Stomach (tissue), 8 donors: ENCODE measurements at regions not wholly inside any gene's neighbourhood (a gene's known extent, or its start where the extent isn't known, plus 50 kb on each side); places are given as distances from the start of the nearest gene placed in this dataset.

Experiments
- DNase-seq, 2 donors: peaks; one replicate each; pipeline versions ENCODE4 v3.0.0 to v3.0.0-alpha.2; 2013 to 2019
- H3K27ac ChIP-seq, 5 donors: fragments of 200-600 bp in 4 of 5; sonication (generic) in 4 of 5; one replicate each; pipeline ENCODE4 v1.5.1; 2013 to 2019; ENCODE audit warnings: mild to moderate bottlenecking in 1 of 5, moderate library complexity in 1 of 5
- H3K27me3 ChIP-seq, 3 donors: fragments of 200-600 bp; sonication (generic); one replicate each; pipeline ENCODE4 v1.5.1; 2017 to 2019; ENCODE audit warnings: mixed run types in 1 of 3
- H3K36me3 ChIP-seq, 4 donors: fragments of 200-600 bp; sonication (generic); 1 replicate in 3 of 4; 2 replicates in 1 of 4; pipeline ENCODE4 v1.5.1; 2016 to 2019
- H3K4me1 ChIP-seq, 4 donors: fragments of 200-600 bp; sonication (generic); one replicate each; pipeline ENCODE4 v1.5.1; 2016 to 2019
- H3K4me3 ChIP-seq, 4 donors: fragments of 200-600 bp; sonication (generic) in 3 of 4; one replicate each; pipeline ENCODE4 v1.5.1; 2016 to 2019; ENCODE audit warnings: mild to moderate bottlenecking in 1 of 4
- H3K9me3 ChIP-seq, 4 donors: fragments of 200-600 bp; sonication (generic); one replicate each; pipeline ENCODE4 v1.5.1; 2016 to 2019
- EP300 ChIP-seq: sonication (generic); formaldehyde crosslinking; IDR thresholded peaks from one replicate; pipeline ENCODE4 v1.6.1; 2017; ENCODE audit warnings: antibody characterized with exemption
- POLR2A ChIP-seq, 4 donors: fragments of 450-650 bp; IDR thresholded peaks; one replicate each; pipeline ENCODE4 v1.6.1; 2016; ENCODE audit warnings: antibody characterized with exemption in 4 of 4, control low read depth in 2 of 4, mild to moderate bottlenecking in 1 of 4, moderate library complexity in 1 of 4
- POLR2AphosphoS5 ChIP-seq, 3 donors: sonication (generic); formaldehyde crosslinking; IDR thresholded peaks; one replicate each; pipeline ENCODE4 v1.6.1; 2016; ENCODE audit warnings: antibody characterized with exemption in 3 of 3
- WGBS, 5 donors: extraction: QIAGEN DNeasy Blood & Tissue Kit in 3 of 5; methylation state at CpG; one replicate each; pipeline versions ENCODE4 v1.1.5 to v1.1.7; 2013 to 2018; 5-methylcytosine and 5-hydroxymethylcytosine counted together
- intact Hi-C: fragments of 100-400 bp; cut with DNase I; formaldehyde crosslinking; loops from one replicate; pipeline ENCODE4 v1.15.1; 2023; ENCODE audit warnings: low total_unique reads
- TF ChIP-seq, protein P1 (sequence below), 7 experiments: fragments of 450-650 bp in 4 of 7; fragments of 200-600 bp in 3 of 7; sonication (generic) in 3 of 7; IDR thresholded peaks; one replicate each; pipeline ENCODE4 v1.5.1; 2016 to 2019; ENCODE audit warnings: antibody characterized with exemption in 7 of 7, control low read depth in 2 of 7, mild to moderate bottlenecking in 1 of 7
- donor health status: healthy with polysubstance abuse.
- donor health status: Bipolar disorder and iron deficiency.
- donor health status: healthy.

DNA sequence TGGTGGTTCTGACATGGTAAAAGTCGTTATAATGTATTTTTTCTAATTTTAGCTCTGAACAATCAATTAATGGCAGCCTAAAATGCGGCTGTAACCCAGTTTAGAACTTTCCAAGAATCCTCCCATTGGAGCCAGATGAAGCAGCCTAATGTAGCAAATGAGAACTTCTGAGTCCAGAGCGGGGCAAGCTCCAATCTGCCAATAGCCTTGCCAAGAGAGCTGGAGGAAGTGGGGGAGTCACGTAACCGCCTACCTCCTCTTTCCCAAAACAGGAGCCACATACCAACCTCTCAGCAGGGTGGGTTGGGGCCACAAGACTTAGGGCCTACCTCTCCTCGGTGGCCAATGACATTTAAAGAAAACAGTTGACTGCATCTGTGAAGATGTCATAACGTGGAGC, 230.6 kb downstream of the SOD2 start:
- DNase-seq, result no peak
- Histone ChIP-seq H3K4me1 (no peaks in the 10 kb centered on the region), H3K36me3 (no peaks in the 10 kb centered on the region), H3K27me3 (no peaks in the 10 kb centered on the region), H3K27ac (no peak overlapping the region), H3K4me3 (no peak overlapping the region), H3K9me3 (no peaks in the 10 kb centered on the region)
- WGBS, 5 donors, result 78 to 91% (median 81%) methylated on average over 7 of the region's 7 CpGs
- no peak for TF ChIP-seq POLR2AphosphoS5 (IDR thresholded peaks at IDR 0.05)
- TF ChIP-seq, protein P1, sequence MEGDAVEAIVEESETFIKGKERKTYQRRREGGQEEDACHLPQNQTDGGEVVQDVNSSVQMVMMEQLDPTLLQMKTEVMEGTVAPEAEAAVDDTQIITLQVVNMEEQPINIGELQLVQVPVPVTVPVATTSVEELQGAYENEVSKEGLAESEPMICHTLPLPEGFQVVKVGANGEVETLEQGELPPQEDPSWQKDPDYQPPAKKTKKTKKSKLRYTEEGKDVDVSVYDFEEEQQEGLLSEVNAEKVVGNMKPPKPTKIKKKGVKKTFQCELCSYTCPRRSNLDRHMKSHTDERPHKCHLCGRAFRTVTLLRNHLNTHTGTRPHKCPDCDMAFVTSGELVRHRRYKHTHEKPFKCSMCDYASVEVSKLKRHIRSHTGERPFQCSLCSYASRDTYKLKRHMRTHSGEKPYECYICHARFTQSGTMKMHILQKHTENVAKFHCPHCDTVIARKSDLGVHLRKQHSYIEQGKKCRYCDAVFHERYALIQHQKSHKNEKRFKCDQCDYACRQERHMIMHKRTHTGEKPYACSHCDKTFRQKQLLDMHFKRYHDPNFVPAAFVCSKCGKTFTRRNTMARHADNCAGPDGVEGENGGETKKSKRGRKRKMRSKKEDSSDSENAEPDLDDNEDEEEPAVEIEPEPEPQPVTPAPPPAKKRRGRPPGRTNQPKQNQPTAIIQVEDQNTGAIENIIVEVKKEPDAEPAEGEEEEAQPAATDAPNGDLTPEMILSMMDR (IDR thresholded peaks at IDR 0.05), result no peak
- intact Hi-C loops, result no loop called here

GRCh38 chr6:159461998-159462397, 231.0 kb downstream of the SOD2 start:
- no peaks in the 10 kb centered on the region for H3K4me1 ChIP-seq
- TF ChIP-seq POLR2AphosphoS5 (IDR thresholded peaks at IDR 0.05) (no peak), EP300 (no peak)
- no peak overlapping the region for H3K27ac ChIP-seq
- intact Hi-C loops, result no loop called here
- DNase-seq, result no peak
- no peaks in the 10 kb centered on the region for H3K9me3 ChIP-seq
- no peaks in the 10 kb centered on the region for H3K36me3 ChIP-seq
- H3K27me3 ChIP-seq, result no peaks in the 10 kb centered on the region
- whole genome bisulfite sequencing, 5 donors, result 64 to 96% (median 78%) methylated on average over 1 of the region's 1 CpG
- H3K4me3 ChIP-seq, result no peak overlapping the region

DNA sequence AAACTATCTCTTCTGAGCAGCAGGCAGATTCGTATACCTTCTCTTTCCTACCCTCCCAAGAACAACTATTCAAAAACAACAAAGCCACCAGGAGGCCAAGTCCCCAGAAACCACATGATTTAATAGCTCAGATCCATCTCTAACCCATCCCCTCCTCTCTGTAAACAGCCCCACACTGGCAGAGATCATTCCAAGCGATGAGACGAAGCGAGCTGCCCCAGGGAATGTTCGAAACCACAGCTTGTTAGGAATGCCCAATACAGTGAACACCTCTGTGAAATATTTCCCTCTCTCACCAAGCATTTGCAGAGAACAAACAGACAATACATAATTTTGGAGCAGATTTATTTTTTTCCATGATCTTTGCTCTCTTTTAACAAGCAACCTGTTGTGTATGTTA, 231.8 kb downstream of the SOD2 start:
- Histone ChIP-seq H3K36me3 (no peaks in the 10 kb centered on the region), H3K27ac (no peak overlapping the region), H3K4me1 (no peaks in the 10 kb centered on the region), H3K4me3 (no peak overlapping the region), H3K27me3 (no peaks in the 10 kb centered on the region), H3K9me3 (no peaks in the 10 kb centered on the region)
- TF ChIP-seq, protein P1 (IDR thresholded peaks at IDR 0.05), result no peak
- TF ChIP-seq EP300 (no peak), POLR2AphosphoS5 (IDR thresholded peaks at IDR 0.05) (no peak), POLR2A (IDR thresholded peaks at IDR 0.05) (no peak)
- intact Hi-C loops, result no loop called here
- no peak for DNase-seq
- 68 to 80% (median 72%) methylated on average over 5 of the region's 5 CpGs for WGBS, 5 donors

DNA sequence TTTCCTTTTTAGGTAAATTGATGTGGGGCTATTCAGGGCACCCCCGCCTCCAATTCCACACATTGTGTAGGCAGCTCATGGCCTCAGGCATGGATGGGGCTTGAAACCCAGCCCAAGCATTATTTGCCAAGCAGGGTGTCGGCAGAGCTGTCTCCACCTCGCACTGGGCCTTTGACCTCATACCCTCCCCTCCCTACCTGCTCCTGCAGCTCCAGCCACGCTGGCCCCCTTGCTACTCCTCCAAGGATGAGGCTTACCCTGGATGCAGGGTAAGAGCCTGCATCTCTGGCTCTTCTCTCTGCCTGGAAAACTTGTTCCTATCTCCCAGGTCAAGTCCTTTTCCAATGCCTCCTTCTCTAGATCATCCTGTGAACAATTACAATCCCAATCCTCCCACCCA, 232.6 kb downstream of the SOD2 start:
- H3K27ac ChIP-seq, result no peak overlapping the region
- H3K36me3 ChIP-seq, result no peaks in the 10 kb centered on the region
- no peaks in the 10 kb centered on the region for H3K27me3 ChIP-seq
- WGBS, 5 donors, result 44 to 67% (median 66%) methylated on average over 2 to 4 of the region's 4 CpGs
- no peaks in the 10 kb centered on the region for H3K4me1 ChIP-seq
- no peaks in the 10 kb centered on the region for H3K9me3 ChIP-seq
- no peak for DNase-seq
- intact Hi-C loops, result no loop called here
- TF ChIP-seq POLR2AphosphoS5 (IDR thresholded peaks at IDR 0.05) (no peak), POLR2A (IDR thresholded peaks at IDR 0.05) (no peak), EP300 (no peak)
- TF ChIP-seq, protein P1 (IDR thresholded peaks at IDR 0.05), result no peak
- no peak overlapping the region for H3K4me3 ChIP-seq

DNA sequence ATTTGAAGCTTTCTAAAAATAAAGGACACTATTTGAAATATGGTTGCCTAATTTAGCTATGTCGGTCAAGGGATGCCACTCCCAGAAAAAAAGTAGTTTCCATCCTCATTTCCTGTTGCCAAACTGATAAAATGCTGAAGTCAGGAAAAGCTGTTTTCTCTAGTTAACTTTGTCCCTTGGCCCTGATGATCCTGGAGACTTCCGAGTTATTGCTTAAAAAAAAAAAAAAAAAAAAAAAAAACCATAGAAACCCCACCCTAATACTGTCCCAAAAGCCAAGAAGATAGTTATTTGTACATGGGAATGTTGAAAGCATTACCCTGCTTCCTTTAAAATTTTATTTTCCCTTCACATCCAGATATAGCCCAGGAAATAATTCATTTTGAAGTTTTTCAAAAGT, 236.7 kb downstream of the SOD2 start:
- no peak for DNase-seq
- WGBS, 5 donors, result 42 to 60% (median 52%) methylated on average over 2 of the region's 2 CpGs
- H3K27ac ChIP-seq, result no peak overlapping the region
- no peaks in the 10 kb centered on the region for H3K36me3 ChIP-seq
- no peaks in the 10 kb centered on the region for H3K9me3 ChIP-seq
- no peaks in the 10 kb centered on the region for H3K4me1 ChIP-seq
- H3K4me3 ChIP-seq, result no peak overlapping the region
- H3K27me3 ChIP-seq, result no peaks in the 10 kb centered on the region
- intact Hi-C loops, result no loop called here
- no peak for TF ChIP-seq POLR2A (IDR thresholded peaks at IDR 0.05)
- no peak for TF ChIP-seq EP300
- TF ChIP-seq POLR2AphosphoS5 (IDR thresholded peaks at IDR 0.05), result no peak
- TF ChIP-seq, protein P1 (IDR thresholded peaks at IDR 0.05), result no peak
